SK-N-SH (cell line): ENCODE measurements at regions not wholly inside any gene's neighbourhood (a gene's known extent, or its start where the extent isn't known, plus 50 kb on each side); places are given as distances from the start of the nearest gene placed in this dataset.

ENCODE experiments used
- ELF1 ChIP-seq: IDR thresholded peaks from 2 replicates; pipeline ENCODE4 v1.4.0; 2012
- EP300 ChIP-seq, 2 experiments: IDR thresholded peaks; 2 replicates each; pipeline versions ENCODE4 v1.4.0 to v1.6.1; 2012; ENCODE audit warnings: borderline replicate concordance in 1 of 2, low read depth in 1 of 2, low read length in 1 of 2
- GABPA ChIP-seq: IDR thresholded peaks from 2 replicates; pipeline ENCODE4 v1.4.0; 2012; ENCODE audit warnings: low read depth, mild to moderate bottlenecking
- IRF3 ChIP-seq: fragments of 150-350 bp; IDR thresholded peaks from 2 replicates; pipeline ENCODE4 v1.6.1; 2016; ENCODE audit warnings: mild to moderate bottlenecking, low read depth, low read length
- NRF1 ChIP-seq: IDR thresholded peaks from 2 replicates; pipeline ENCODE4 v1.6.1; 2012; ENCODE audit warnings: low read depth, mild to moderate bottlenecking, low read length
- POLR2AphosphoS5 ChIP-seq: IDR thresholded peaks from 2 replicates; pipeline ENCODE4 v1.6.1; 2012; ENCODE audit warnings: low read depth, low read length
- RFX5 ChIP-seq: IDR thresholded peaks from 2 replicates; pipeline ENCODE4 v1.6.1; 2012; ENCODE audit warnings: mild to moderate bottlenecking, improper control_type of control experiment, low read length
- SIN3A ChIP-seq: IDR thresholded peaks from 2 replicates; pipeline ENCODE4 v1.6.1; 2012; ENCODE audit warnings: low read depth, mild to moderate bottlenecking, low read length, moderate library complexity, borderline replicate concordance
- TEAD4 ChIP-seq: IDR thresholded peaks from 2 replicates; pipeline ENCODE4 v1.4.0; 2012; ENCODE audit warnings: mild to moderate bottlenecking, borderline replicate concordance; ENCODE audit not compliant: insufficient read depth
- TF ChIP-seq, protein P1 (sequence below): fragments of 200-600 bp; sonication (generic); IDR thresholded peaks from 2 replicates; pipeline ENCODE4 v1.6.1; 2017; ENCODE audit warnings: antibody characterized with exemption, mild to moderate bottlenecking, moderate library complexity
- TF ChIP-seq, protein P2 (sequence below): IDR thresholded peaks from 2 replicates; pipeline ENCODE4 v1.4.0; 2012; ENCODE audit warnings: low read depth, borderline replicate concordance

GRCh38 chr2:145230546-145230945, 710.6 kb upstream of the ZEB2 start:
- TF ChIP-seq, protein P1, sequence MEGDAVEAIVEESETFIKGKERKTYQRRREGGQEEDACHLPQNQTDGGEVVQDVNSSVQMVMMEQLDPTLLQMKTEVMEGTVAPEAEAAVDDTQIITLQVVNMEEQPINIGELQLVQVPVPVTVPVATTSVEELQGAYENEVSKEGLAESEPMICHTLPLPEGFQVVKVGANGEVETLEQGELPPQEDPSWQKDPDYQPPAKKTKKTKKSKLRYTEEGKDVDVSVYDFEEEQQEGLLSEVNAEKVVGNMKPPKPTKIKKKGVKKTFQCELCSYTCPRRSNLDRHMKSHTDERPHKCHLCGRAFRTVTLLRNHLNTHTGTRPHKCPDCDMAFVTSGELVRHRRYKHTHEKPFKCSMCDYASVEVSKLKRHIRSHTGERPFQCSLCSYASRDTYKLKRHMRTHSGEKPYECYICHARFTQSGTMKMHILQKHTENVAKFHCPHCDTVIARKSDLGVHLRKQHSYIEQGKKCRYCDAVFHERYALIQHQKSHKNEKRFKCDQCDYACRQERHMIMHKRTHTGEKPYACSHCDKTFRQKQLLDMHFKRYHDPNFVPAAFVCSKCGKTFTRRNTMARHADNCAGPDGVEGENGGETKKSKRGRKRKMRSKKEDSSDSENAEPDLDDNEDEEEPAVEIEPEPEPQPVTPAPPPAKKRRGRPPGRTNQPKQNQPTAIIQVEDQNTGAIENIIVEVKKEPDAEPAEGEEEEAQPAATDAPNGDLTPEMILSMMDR, result no peak
- TF ChIP-seq SIN3A (no peak), POLR2AphosphoS5 (no peak), EP300 (IDR thresholded peaks at IDR 0.05; ENCODE audit: borderline replicate concordance in 1 of 2, low read depth in 1 of 2, low read length in 1 of 2) (no peak), IRF3 (no peak), ELF1 (no peak), NRF1 (no peak), TEAD4 (no peak), GABPA (no peak), RFX5 (no peak)
- TF ChIP-seq, protein P2, sequence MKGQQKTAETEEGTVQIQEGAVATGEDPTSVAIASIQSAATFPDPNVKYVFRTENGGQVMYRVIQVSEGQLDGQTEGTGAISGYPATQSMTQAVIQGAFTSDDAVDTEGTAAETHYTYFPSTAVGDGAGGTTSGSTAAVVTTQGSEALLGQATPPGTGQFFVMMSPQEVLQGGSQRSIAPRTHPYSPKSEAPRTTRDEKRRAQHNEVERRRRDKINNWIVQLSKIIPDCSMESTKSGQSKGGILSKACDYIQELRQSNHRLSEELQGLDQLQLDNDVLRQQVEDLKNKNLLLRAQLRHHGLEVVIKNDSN, result no peak
